ENCODE measurements at regions not wholly inside any gene's neighbourhood (a gene's known extent, or its start where the extent isn't known, plus 50 kb on each side); places are given as distances from the start of the nearest gene placed in this dataset.

DNA sequence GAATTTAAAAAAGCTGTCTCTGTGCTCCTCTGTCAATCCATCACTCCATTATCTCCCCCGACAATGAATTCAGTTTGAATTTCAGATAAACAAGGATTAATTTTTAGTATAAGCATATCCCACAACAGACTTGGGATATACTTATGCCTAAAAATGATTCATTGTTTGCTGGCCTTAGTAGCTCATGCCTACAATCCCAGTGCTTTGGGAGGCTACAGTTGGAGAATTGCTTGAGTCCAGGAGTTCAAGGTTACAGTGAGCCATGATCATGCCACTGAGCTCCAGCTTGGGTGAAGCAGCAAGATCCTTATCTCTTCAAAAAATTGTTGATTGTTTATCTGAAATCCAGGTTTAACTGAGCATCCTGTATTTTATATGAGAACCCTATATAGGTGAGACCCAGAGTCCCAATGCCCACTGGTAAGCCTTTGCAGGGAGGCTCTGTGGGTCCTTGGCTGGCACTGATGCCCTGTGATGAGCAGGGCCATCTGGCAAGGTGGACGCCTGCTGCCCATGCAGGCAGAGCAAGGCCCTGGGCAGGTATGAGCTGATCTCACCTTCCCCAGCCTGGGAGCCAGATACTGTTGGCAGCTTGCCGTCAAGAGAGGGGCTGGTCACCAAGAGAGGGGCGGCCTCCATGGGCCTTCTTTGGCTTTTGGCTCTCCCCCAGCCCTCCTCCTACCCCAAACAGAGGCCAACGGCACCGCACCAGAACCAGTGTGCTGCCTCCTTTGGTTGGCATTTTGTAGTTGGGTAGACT, 158.7 kb downstream of the SEC14L1 start:
- WGBS: 85% methylated on average over 6 of the region's 6 CpGs
- Histone ChIP-seq H3K36me3 (ENCODE audit: control insufficient read depth in 4 of 4, insufficient read depth in 3 of 4, low read depth in 1 of 4, low read length in 3 of 4) (peaks cover 0 to 13% (median 2%) of the 10 kb centered on the region in 4 donors), H3K27ac (ENCODE audit: low read depth in 1 of 2, low read length in 2 of 2) (no peak overlapping the region), H3K4me3 (ENCODE audit: low read depth in 1 of 3, low read length in 3 of 3) (no peak overlapping the region), H3K9ac (ENCODE audit: low read depth in 1 of 2, low read length in 2 of 2) (no peak overlapping the region), H3K4me1 (ENCODE audit: control insufficient read depth in 4 of 4, insufficient read depth in 4 of 4, low read length in 3 of 4) (peaks cover 4 to 23% (median 7%) of the 10 kb centered on the region in 4 donors), H3K27me3 (ENCODE audit: control insufficient read depth in 4 of 4, insufficient read depth in 4 of 4, low read length in 3 of 4) (no peaks in the 10 kb centered on the region), H3K9me3 (ENCODE audit: control insufficient read depth in 4 of 4, low read length in 3 of 4) (no peaks in the 10 kb centered on the region)
- no peak for DNase-seq (ENCODE audit: low spot score)
- TF ChIP-seq YY1 (IDR thresholded peaks at IDR 0.05) (no peak), FOXA2 (IDR thresholded peaks at IDR 0.05) (no peak), FOXA1 (IDR thresholded peaks at IDR 0.05) (no peak), HNF4A (conservative IDR thresholded peaks at IDR 0.05) (no peak), JUND (IDR thresholded peaks at IDR 0.05) (no peak), RXRA (IDR thresholded peaks at IDR 0.05) (no peak), EGR1 (IDR thresholded peaks at IDR 0.05; ENCODE audit: low read depth in 2 of 2) (no peak), HNF4G (IDR thresholded peaks at IDR 0.05) (no peak), NR2F2 (IDR thresholded peaks at IDR 0.05) (no peak), RAD21 (IDR thresholded peaks at IDR 0.05) (no peak), TAF1 (conservative IDR thresholded peaks at IDR 0.05) (no peak), GABPA (IDR thresholded peaks at IDR 0.05 in 1 of 2, conservative IDR thresholded peaks at IDR 0.05 in 1 of 2) (no peak), SP1 (IDR thresholded peaks at IDR 0.05) (no peak)
- TF ChIP-seq, protein P1, sequence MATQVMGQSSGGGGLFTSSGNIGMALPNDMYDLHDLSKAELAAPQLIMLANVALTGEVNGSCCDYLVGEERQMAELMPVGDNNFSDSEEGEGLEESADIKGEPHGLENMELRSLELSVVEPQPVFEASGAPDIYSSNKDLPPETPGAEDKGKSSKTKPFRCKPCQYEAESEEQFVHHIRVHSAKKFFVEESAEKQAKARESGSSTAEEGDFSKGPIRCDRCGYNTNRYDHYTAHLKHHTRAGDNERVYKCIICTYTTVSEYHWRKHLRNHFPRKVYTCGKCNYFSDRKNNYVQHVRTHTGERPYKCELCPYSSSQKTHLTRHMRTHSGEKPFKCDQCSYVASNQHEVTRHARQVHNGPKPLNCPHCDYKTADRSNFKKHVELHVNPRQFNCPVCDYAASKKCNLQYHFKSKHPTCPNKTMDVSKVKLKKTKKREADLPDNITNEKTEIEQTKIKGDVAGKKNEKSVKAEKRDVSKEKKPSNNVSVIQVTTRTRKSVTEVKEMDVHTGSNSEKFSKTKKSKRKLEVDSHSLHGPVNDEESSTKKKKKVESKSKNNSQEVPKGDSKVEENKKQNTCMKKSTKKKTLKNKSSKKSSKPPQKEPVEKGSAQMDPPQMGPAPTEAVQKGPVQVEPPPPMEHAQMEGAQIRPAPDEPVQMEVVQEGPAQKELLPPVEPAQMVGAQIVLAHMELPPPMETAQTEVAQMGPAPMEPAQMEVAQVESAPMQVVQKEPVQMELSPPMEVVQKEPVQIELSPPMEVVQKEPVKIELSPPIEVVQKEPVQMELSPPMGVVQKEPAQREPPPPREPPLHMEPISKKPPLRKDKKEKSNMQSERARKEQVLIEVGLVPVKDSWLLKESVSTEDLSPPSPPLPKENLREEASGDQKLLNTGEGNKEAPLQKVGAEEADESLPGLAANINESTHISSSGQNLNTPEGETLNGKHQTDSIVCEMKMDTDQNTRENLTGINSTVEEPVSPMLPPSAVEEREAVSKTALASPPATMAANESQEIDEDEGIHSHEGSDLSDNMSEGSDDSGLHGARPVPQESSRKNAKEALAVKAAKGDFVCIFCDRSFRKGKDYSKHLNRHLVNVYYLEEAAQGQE (IDR thresholded peaks at IDR 0.05): no peak
- TF ChIP-seq, protein P2, sequence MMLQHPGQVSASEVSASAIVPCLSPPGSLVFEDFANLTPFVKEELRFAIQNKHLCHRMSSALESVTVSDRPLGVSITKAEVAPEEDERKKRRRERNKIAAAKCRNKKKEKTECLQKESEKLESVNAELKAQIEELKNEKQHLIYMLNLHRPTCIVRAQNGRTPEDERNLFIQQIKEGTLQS (IDR thresholded peaks at IDR 0.05): no peak
- TF ChIP-seq, protein P3, sequence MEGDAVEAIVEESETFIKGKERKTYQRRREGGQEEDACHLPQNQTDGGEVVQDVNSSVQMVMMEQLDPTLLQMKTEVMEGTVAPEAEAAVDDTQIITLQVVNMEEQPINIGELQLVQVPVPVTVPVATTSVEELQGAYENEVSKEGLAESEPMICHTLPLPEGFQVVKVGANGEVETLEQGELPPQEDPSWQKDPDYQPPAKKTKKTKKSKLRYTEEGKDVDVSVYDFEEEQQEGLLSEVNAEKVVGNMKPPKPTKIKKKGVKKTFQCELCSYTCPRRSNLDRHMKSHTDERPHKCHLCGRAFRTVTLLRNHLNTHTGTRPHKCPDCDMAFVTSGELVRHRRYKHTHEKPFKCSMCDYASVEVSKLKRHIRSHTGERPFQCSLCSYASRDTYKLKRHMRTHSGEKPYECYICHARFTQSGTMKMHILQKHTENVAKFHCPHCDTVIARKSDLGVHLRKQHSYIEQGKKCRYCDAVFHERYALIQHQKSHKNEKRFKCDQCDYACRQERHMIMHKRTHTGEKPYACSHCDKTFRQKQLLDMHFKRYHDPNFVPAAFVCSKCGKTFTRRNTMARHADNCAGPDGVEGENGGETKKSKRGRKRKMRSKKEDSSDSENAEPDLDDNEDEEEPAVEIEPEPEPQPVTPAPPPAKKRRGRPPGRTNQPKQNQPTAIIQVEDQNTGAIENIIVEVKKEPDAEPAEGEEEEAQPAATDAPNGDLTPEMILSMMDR (IDR thresholded peaks at IDR 0.05; ENCODE audit: low read depth, low read length, missing input control): no peak
- TF ChIP-seq, protein P4, sequence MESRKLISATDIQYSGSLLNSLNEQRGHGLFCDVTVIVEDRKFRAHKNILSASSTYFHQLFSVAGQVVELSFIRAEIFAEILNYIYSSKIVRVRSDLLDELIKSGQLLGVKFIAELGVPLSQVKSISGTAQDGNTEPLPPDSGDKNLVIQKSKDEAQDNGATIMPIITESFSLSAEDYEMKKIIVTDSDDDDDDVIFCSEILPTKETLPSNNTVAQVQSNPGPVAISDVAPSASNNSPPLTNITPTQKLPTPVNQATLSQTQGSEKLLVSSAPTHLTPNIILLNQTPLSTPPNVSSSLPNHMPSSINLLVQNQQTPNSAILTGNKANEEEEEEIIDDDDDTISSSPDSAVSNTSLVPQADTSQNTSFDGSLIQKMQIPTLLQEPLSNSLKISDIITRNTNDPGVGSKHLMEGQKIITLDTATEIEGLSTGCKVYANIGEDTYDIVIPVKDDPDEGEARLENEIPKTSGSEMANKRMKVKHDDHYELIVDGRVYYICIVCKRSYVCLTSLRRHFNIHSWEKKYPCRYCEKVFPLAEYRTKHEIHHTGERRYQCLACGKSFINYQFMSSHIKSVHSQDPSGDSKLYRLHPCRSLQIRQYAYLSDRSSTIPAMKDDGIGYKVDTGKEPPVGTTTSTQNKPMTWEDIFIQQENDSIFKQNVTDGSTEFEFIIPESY (IDR thresholded peaks at IDR 0.05): no peak
- TF ChIP-seq, protein P5, sequence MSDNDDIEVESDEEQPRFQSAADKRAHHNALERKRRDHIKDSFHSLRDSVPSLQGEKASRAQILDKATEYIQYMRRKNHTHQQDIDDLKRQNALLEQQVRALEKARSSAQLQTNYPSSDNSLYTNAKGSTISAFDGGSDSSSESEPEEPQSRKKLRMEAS (IDR thresholded peaks at IDR 0.05): no peak

Measured in liver (tissue), 8 donors.